ENCODE measurements at regions not wholly inside any gene's neighbourhood (a gene's known extent, or its start where the extent isn't known, plus 50 kb on each side); places are given as distances from the start of the nearest gene placed in this dataset.

DNA sequence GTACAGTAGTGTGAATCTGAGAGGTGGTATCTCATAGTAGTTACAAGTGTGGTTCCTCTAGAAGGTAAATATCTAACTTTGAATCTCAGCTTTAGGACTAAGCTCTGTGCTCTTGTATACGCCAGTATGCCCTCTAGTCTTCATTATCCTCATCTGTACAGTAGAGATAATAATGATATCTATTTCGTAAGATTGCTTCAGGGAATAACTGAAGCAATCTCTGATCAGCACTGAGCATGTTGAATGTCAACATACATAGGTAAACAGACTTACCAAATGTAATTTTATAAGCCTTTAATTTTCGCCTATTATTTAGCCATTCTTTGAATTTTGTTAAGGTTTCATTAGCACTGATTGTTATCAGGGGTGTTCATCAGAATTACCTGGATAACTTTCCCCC is 175.2 kb upstream of the ANKRD50 start:
- H3K4me1 ChIP-seq: no peaks in the 10 kb centered on the region
- no peak for ATAC-seq
- no peaks in the 10 kb centered on the region for H3K9me3 ChIP-seq
- intact Hi-C loops (cut with DNase I): no loop called here
- WGBS, 3 donors: 94 to 97% (median 95%) methylated on average over 3 of the region's 3 CpGs
- TF ChIP-seq, protein P1, sequence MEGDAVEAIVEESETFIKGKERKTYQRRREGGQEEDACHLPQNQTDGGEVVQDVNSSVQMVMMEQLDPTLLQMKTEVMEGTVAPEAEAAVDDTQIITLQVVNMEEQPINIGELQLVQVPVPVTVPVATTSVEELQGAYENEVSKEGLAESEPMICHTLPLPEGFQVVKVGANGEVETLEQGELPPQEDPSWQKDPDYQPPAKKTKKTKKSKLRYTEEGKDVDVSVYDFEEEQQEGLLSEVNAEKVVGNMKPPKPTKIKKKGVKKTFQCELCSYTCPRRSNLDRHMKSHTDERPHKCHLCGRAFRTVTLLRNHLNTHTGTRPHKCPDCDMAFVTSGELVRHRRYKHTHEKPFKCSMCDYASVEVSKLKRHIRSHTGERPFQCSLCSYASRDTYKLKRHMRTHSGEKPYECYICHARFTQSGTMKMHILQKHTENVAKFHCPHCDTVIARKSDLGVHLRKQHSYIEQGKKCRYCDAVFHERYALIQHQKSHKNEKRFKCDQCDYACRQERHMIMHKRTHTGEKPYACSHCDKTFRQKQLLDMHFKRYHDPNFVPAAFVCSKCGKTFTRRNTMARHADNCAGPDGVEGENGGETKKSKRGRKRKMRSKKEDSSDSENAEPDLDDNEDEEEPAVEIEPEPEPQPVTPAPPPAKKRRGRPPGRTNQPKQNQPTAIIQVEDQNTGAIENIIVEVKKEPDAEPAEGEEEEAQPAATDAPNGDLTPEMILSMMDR (IDR thresholded peaks at IDR 0.05): no peak
- H3K4me3 ChIP-seq: no peak overlapping the region
- no peak for DNase-seq
- H3K27me3 ChIP-seq (ENCODE audit: insufficient read depth in 3 of 3, low read length in 2 of 3): no peaks in the 10 kb centered on the region
- no peaks in the 10 kb centered on the region for H3K36me3 ChIP-seq (ENCODE audit: insufficient read depth in 1 of 2, low read depth in 1 of 2)
- no peak overlapping the region for H3K27ac ChIP-seq

GRCh38 chr4:124884316-124884715 is 171.8 kb upstream of the ANKRD50 start:
- ATAC-seq: no peak
- Histone ChIP-seq H3K27me3 (ENCODE audit: insufficient read depth in 3 of 3, low read length in 2 of 3) (no peaks in the 10 kb centered on the region), H3K4me3 (no peak overlapping the region), H3K9me3 (no peaks in the 10 kb centered on the region), H3K4me1 (no peaks in the 10 kb centered on the region), H3K36me3 (ENCODE audit: insufficient read depth in 1 of 2, low read depth in 1 of 2) (no peaks in the 10 kb centered on the region), H3K27ac (no peak overlapping the region)
- DNase-seq: no peak
- WGBS, 3 donors: 86 to 93% (median 89%) methylated on average over 2 of the region's 2 CpGs
- TF ChIP-seq, protein P1 (IDR thresholded peaks at IDR 0.05): no peak
- intact Hi-C loops (cut with DNase I): no loop called here

DNA sequence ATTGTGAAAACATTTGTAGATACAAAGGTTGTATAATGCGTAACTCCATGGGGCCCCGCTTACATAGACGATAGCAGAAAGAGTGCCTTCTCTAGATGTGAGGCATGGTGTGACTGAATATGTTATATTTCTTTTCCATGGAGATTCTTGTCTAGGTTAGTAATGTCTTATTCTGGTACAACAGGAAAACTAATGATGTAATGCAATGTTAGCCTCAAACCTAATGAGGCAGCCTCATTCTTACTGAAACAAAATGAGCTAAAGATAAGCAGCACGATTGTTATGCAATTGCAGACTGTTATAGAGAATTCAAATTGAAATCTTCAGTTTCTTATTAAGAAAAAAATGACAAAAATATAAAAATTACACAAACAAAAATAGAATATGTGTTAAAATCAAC is 171.1 kb upstream of the ANKRD50 start:
- 87 to 88% (median 88%) methylated on average over 4 of the region's 4 CpGs for WGBS, 3 donors
- no peak overlapping the region for H3K4me3 ChIP-seq
- TF ChIP-seq, protein P1 (IDR thresholded peaks at IDR 0.05): no peak

DNA sequence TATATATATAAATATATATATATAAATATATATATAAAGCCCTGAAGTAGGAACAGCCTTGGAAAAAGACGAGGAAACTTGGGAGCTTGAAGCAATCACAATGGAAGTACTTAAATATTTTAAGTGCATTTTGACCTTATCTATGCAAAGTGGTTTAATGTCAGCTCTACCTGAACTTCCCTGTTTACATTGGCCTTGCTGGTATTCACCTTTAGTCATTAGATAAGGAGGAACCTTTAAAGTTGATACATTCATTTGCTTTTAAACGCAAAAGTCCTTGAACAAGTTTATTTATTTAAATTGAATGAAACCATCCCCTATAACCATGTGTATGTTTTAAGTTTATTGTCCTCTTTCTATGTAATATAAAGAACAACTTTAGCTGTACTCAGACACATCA is 166.7 kb upstream of the ANKRD50 start:
- Histone ChIP-seq H3K27ac (no peak overlapping the region), H3K4me3 (no peak overlapping the region), H3K4me1 (no peaks in the 10 kb centered on the region), H3K9me3 (no peaks in the 10 kb centered on the region), H3K36me3 (ENCODE audit: insufficient read depth in 1 of 2, low read depth in 1 of 2) (no peaks in the 10 kb centered on the region), H3K27me3 (ENCODE audit: insufficient read depth in 3 of 3, low read length in 2 of 3) (no peaks in the 10 kb centered on the region)
- intact Hi-C loops (cut with DNase I): no loop called here
- DNase-seq (no peak), ATAC-seq (no peak)
- TF ChIP-seq, protein P1 (IDR thresholded peaks at IDR 0.05): no peak
- WGBS, 3 donors: 97 to 98% (median 98%) methylated on average over 2 of the region's 2 CpGs

More for the DNA sequence above, 171.1 kb upstream of the ANKRD50 start:
- ATAC-seq (no peak), DNase-seq (no peak)
- H3K4me1 ChIP-seq: no peaks in the 10 kb centered on the region
- no peaks in the 10 kb centered on the region for H3K27me3 ChIP-seq (ENCODE audit: insufficient read depth in 3 of 3, low read length in 2 of 3)
- H3K36me3 ChIP-seq (ENCODE audit: insufficient read depth in 1 of 2, low read depth in 1 of 2): no peaks in the 10 kb centered on the region
- H3K9me3 ChIP-seq: no peaks in the 10 kb centered on the region
- intact Hi-C loops (cut with DNase I): no loop called here
- no peak overlapping the region for H3K27ac ChIP-seq

GRCh38 chr4:124874172-124874450 is 161.6 kb upstream of the ANKRD50 start:
- Histone ChIP-seq H3K4me1 (no peaks in the 10 kb centered on the region), H3K27ac (no peak overlapping the region), H3K9me3 (no peaks in the 10 kb centered on the region), H3K27me3 (ENCODE audit: insufficient read depth in 3 of 3, low read length in 2 of 3) (no peaks in the 10 kb centered on the region), H3K4me3 (no peak overlapping the region), H3K36me3 (ENCODE audit: insufficient read depth in 1 of 2, low read depth in 1 of 2) (no peaks in the 10 kb centered on the region)
- TF ChIP-seq, protein P1 (IDR thresholded peaks at IDR 0.05): no peak
- no peak for ATAC-seq
- intact Hi-C loops (cut with DNase I): no loop called here
- 92 to 95% (median 94%) methylated on average over 2 of the region's 2 CpGs for WGBS, 3 donors
- DNase-seq: no peak

Data from psoas muscle (tissue), 7 donors.